SK-N-SH treated with all-trans-retinoic acid at 6 μM for 48 hours (cell line): ENCODE measurements at regions not wholly inside any gene's neighbourhood (a gene's known extent, or its start where the extent isn't known, plus 50 kb on each side); places are given as distances from the start of the nearest gene placed in this dataset.

Source experiments
- ATAC-seq: fragments of 200-7000 bp; cut with Tn5 transposase; 3 replicates; pipeline ENCODE4 v1.9.1; 2020; ENCODE audit warnings: mild to moderate bottlenecking, moderate library complexity
- ARNTL ChIP-seq: fragments of 450-650 bp; formaldehyde crosslinking; IDR thresholded peaks from 2 replicates; pipeline ENCODE4 v1.5.0; 2020; ENCODE audit warnings: low read depth, mild to moderate bottlenecking, moderate library complexity, borderline replicate concordance
- BACH2 ChIP-seq: fragments of 250-450 bp; sonication (Bioruptor Pico); IDR thresholded peaks from 2 replicates; pipeline ENCODE4 v1.9.0; 2021; ENCODE audit warnings: mild to moderate bottlenecking, borderline replicate concordance
- CREB5 ChIP-seq: fragments of 250-450 bp; sonication (Bioruptor Pico); IDR thresholded peaks from 2 replicates; pipeline ENCODE4 v1.5.1; 2020; ENCODE audit warnings: low read depth, mild to moderate bottlenecking, moderate library complexity
- CSDC2 ChIP-seq: fragments of 250-450 bp; sonication (Bioruptor Pico); IDR thresholded peaks from 2 replicates; pipeline ENCODE4 v1.5.0; 2020; ENCODE audit warnings: mild to moderate bottlenecking, moderate library complexity
- ESRRG ChIP-seq: fragments of 250-450 bp; sonication (Bioruptor Pico); IDR thresholded peaks from 2 replicates; pipeline ENCODE4 v1.6.1; 2021; ENCODE audit warnings: mild to moderate bottlenecking
- GLIS3 ChIP-seq: fragments of 250-450 bp; sonication (Bioruptor Pico); IDR thresholded peaks from 2 replicates; pipeline ENCODE4 v1.5.0; 2020; ENCODE audit warnings: mild to moderate bottlenecking, moderate library complexity
- ISL1 ChIP-seq: fragments of 250-450 bp; sonication (Bioruptor Pico); IDR thresholded peaks from 2 replicates; pipeline ENCODE4 v2.1.2; 2022; ENCODE audit warnings: mild to moderate bottlenecking, moderate library complexity
- POU6F1 ChIP-seq: fragments of 250-450 bp; sonication (Bioruptor Pico); IDR thresholded peaks from 2 replicates; pipeline ENCODE4 v1.8.0; 2021; ENCODE audit warnings: low read depth, mild to moderate bottlenecking, moderate library complexity, borderline replicate concordance
- SNAI2 ChIP-seq: fragments of 250-450 bp; sonication (Bioruptor Pico); IDR thresholded peaks from 2 replicates; pipeline ENCODE4 v1.5.0; 2020; ENCODE audit warnings: mild to moderate bottlenecking, moderate library complexity
- TCF4 ChIP-seq: fragments of 250-450 bp; sonication (Bioruptor Pico); IDR thresholded peaks from 2 replicates; pipeline ENCODE4 v1.8.0; 2021; ENCODE audit warnings: mild to moderate bottlenecking, moderate library complexity, borderline replicate concordance
- TOX ChIP-seq: fragments of 250-450 bp; sonication (Bioruptor Pico); IDR thresholded peaks from 2 replicates; pipeline ENCODE4 v1.8.0; 2021; ENCODE audit warnings: mild to moderate bottlenecking, moderate library complexity, borderline replicate concordance
- ZC3H10 ChIP-seq: fragments of 250-450 bp; sonication (Bioruptor Pico); IDR thresholded peaks from 2 replicates; pipeline ENCODE4 v1.5.1; 2021; ENCODE audit warnings: mild to moderate bottlenecking, moderate library complexity
- ZFP3 ChIP-seq: fragments of 250-450 bp; sonication (Bioruptor Pico); IDR thresholded peaks from 2 replicates; pipeline ENCODE4 v1.5.0; 2020; ENCODE audit warnings: mild to moderate bottlenecking, moderate library complexity
- ZFP30 ChIP-seq: fragments of 450-650 bp; formaldehyde crosslinking; IDR thresholded peaks from 2 replicates; pipeline ENCODE4 v1.5.0; 2022; ENCODE audit warnings: mild to moderate bottlenecking, moderate library complexity
- ZNF565 ChIP-seq: fragments of 450-650 bp; formaldehyde crosslinking; conservative IDR thresholded peaks from 2 replicates; pipeline ENCODE4 v1.5.0; 2020; ENCODE audit warnings: low read depth, mild to moderate bottlenecking, moderate library complexity
- ZNF8 ChIP-seq: fragments of 450-650 bp; formaldehyde crosslinking; IDR thresholded peaks from 2 replicates; pipeline ENCODE4 v1.5.0; 2020; ENCODE audit warnings: mild to moderate bottlenecking, moderate library complexity
- TF ChIP-seq, protein P1 (sequence below): fragments of 250-450 bp; sonication (Bioruptor Pico); IDR thresholded peaks from 2 replicates; pipeline ENCODE4 v1.8.0; 2020; ENCODE audit warnings: mild to moderate bottlenecking, moderate library complexity, borderline replicate concordance
- TF ChIP-seq, protein P2 (sequence below): fragments of 250-450 bp; sonication (Bioruptor Pico); IDR thresholded peaks from 2 replicates; pipeline ENCODE4 v1.5.0; 2020; ENCODE audit warnings: mild to moderate bottlenecking, moderate library complexity
- TF ChIP-seq, protein P3 (sequence below): fragments of 250-450 bp; sonication (Bioruptor Pico); IDR thresholded peaks from 2 replicates; pipeline ENCODE4 v1.5.1; 2021; ENCODE audit warnings: mild to moderate bottlenecking, moderate library complexity

DNA sequence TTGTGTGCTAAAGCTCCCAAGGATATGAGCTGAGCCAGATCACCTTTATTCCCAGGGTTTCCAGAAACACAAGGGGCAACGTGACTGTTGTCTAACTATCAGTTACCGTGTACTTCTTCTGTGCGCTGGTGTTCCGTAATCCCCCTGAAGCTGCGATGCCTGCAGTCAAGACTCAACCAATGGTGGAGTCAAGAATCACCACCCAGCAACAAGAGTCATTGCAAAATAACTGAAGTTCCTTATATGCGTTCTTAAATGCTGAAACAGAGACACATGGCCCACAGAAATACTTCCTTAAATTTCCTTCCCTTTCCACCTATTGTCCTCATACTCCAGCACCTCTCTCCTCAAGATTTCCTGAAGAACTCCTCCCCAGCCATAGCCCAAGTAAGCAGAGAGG lies 200.2 kb downstream of the KATNAL1 start:
- TF ChIP-seq ZFP30 (CRISPR knock-in tag) (no peak), ZNF565 (no peak), POU6F1 (CRISPR knock-in tag) (no peak), ARNTL (CRISPR knock-in tag) (no peak)
- TF ChIP-seq, all 23 proteins: peak for 0
- ATAC-seq, result no peak

DNA sequence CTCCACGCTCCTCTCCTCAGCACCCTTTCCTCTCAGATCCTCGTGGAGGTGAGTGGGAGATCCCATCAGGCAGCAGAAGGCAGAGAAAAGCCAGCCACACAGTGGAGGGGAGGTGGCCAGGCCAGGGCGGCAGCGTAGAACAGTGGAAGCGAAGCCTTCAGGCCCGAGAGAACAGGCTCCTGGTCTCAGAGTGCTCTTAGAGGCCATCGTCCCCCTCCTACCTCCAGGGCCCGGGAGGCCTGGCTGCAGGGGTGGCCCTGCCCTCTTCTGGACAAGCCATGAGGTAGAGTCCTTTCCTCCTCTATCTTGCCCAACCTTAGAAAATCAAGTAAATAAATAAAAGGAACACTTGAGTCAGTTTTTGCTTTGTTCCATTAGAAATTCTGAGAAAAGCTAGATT lies 202.0 kb downstream of the KATNAL1 start:
- TF ChIP-seq CSDC2 (no peak), TCF4 (no peak), ZFP3 (CRISPR knock-in tag) (no peak)
- TF ChIP-seq, protein P1, sequence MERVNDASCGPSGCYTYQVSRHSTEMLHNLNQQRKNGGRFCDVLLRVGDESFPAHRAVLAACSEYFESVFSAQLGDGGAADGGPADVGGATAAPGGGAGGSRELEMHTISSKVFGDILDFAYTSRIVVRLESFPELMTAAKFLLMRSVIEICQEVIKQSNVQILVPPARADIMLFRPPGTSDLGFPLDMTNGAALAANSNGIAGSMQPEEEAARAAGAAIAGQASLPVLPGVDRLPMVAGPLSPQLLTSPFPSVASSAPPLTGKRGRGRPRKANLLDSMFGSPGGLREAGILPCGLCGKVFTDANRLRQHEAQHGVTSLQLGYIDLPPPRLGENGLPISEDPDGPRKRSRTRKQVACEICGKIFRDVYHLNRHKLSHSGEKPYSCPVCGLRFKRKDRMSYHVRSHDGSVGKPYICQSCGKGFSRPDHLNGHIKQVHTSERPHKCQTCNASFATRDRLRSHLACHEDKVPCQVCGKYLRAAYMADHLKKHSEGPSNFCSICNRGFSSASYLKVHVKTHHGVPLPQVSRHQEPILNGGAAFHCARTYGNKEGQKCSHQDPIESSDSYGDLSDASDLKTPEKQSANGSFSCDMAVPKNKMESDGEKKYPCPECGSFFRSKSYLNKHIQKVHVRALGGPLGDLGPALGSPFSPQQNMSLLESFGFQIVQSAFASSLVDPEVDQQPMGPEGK, result no peak
- no peak for ATAC-seq

- TF ChIP-seq TCF4 (no peak), ESRRG (CRISPR knock-in tag) (no peak), ISL1 (peak; percentile 90), ZFP30 (CRISPR knock-in tag) (0 out of 2 replicates have a peak, but pooled peaks have one; percentile 44)
- peak; percentile 39 for ATAC-seq
These were observed 204.1 kb downstream of the KATNAL1 start for GRCh38 chr13:30103161-30103840.

DNA sequence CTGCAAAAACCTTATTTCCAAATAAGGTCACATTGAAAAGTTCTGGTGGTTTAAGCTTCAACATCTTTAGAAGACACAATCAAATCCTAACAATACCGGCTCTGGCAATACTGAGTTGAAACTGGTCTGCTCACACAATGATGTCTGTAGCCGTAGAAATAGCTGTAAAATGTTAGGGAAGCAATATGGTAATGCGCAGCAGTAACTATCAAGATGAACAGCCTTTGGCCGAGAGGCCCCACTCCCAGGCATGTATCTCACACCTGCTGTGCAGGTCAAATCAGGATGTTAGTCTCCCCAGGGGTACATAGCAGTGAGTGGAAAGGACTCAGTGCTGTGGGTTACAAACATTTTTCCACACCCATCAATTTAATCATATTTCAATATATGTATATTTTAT lies 207.1 kb downstream of the KATNAL1 start:
- TF ChIP-seq, protein P2, sequence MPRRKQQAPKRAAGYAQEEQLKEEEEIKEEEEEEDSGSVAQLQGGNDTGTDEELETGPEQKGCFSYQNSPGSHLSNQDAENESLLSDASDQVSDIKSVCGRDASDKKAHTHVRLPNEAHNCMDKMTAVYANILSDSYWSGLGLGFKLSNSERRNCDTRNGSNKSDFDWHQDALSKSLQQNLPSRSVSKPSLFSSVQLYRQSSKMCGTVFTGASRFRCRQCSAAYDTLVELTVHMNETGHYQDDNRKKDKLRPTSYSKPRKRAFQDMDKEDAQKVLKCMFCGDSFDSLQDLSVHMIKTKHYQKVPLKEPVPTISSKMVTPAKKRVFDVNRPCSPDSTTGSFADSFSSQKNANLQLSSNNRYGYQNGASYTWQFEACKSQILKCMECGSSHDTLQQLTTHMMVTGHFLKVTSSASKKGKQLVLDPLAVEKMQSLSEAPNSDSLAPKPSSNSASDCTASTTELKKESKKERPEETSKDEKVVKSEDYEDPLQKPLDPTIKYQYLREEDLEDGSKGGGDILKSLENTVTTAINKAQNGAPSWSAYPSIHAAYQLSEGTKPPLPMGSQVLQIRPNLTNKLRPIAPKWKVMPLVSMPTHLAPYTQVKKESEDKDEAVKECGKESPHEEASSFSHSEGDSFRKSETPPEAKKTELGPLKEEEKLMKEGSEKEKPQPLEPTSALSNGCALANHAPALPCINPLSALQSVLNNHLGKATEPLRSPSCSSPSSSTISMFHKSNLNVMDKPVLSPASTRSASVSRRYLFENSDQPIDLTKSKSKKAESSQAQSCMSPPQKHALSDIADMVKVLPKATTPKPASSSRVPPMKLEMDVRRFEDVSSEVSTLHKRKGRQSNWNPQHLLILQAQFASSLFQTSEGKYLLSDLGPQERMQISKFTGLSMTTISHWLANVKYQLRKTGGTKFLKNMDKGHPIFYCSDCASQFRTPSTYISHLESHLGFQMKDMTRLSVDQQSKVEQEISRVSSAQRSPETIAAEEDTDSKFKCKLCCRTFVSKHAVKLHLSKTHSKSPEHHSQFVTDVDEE (CRISPR knock-in tag), result no peak
- ATAC-seq, result no peak

- no peak for ATAC-seq
- TF ChIP-seq TOX (no peak), ARNTL (CRISPR knock-in tag) (no peak), ZFP3 (CRISPR knock-in tag) (no peak), ZNF565 (no peak), TCF4 (no peak), GLIS3 (CRISPR knock-in tag) (no peak), ZNF8 (CRISPR knock-in tag) (no peak), ISL1 (no peak), SNAI2 (no peak)
- TF ChIP-seq, protein P2 (CRISPR knock-in tag), result no peak
- TF ChIP-seq, all 23 proteins: peak for 0
These were observed 209.7 kb downstream of the KATNAL1 start for GRCh38 chr13:30097701-30098100.

DNA sequence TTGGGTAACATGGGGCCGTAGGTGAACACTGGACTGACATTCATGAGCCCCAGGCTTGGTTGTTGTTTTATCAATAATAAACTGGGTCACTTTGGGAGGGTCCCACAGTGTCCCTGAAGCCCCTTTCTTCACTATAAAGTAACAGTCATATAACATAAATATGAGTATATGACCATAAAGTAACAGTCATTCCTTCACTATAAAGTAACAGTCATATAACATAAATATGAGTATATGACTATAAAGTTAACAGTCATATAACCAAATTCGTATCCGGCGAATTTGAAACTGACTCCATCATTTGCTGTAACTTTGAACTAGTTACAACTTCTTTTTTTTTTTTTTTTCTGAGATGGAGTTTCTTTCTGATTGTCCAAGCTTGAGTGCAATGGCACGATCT lies 210.3 kb downstream of the KATNAL1 start:
- ATAC-seq, result no peak
- TF ChIP-seq SNAI2, result no peak
- TF ChIP-seq, protein P3, sequence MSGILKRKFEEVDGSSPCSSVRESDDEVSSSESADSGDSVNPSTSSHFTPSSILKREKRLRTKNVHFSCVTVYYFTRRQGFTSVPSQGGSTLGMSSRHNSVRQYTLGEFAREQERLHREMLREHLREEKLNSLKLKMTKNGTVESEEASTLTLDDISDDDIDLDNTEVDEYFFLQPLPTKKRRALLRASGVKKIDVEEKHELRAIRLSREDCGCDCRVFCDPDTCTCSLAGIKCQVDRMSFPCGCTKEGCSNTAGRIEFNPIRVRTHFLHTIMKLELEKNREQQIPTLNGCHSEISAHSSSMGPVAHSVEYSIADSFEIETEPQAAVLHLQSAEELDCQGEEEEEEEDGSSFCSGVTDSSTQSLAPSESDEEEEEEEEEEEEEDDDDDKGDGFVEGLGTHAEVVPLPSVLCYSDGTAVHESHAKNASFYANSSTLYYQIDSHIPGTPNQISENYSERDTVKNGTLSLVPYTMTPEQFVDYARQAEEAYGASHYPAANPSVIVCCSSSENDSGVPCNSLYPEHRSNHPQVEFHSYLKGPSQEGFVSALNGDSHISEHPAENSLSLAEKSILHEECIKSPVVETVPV, result no peak
- no peak for TF ChIP-seq CREB5
- no peak for TF ChIP-seq TOX
- TF ChIP-seq BACH2, result no peak
- TF ChIP-seq ZC3H10 (CRISPR knock-in tag), result no peak
- no peak for TF ChIP-seq ZFP30 (CRISPR knock-in tag)
- no peak for TF ChIP-seq ZFP3 (CRISPR knock-in tag)
- TF ChIP-seq ZNF565, result no peak
- no peak for TF ChIP-seq GLIS3 (CRISPR knock-in tag)
- no peak for TF ChIP-seq ZNF8 (CRISPR knock-in tag)
